ENCODE measurements at regions not wholly inside any gene's neighbourhood (a gene's known extent, or its start where the extent isn't known, plus 50 kb on each side); places are given as distances from the start of the nearest gene placed in this dataset.

- FAIRE-seq, result no peak
Observed at GRCh38 chr18:73719611-73720010, 428.0 kb downstream of the FBXO15 start.

- FAIRE-seq, result no peak
Observed at GRCh38 chr18:73717570-73717969, 430.1 kb downstream of the FBXO15 start.

GRCh38 chr18:73715210-73715670, 432.4 kb downstream of the FBXO15 start:
- FAIRE-seq, result no peak

- FAIRE-seq, result no peak
Observed at GRCh38 chr18:73714466-73714865, 433.2 kb downstream of the FBXO15 start.

GRCh38 chr18:73711256-73711655, 436.4 kb downstream of the FBXO15 start:
- FAIRE-seq, result no peak

GRCh38 chr18:73708591-73708990, 439.0 kb downstream of the FBXO15 start:
- no peak for FAIRE-seq

- no peak for FAIRE-seq
Observed at GRCh38 chr18:73707035-73707434, 440.6 kb downstream of the FBXO15 start.

GRCh38 chr18:73697353-73697752, 450.3 kb downstream of the FBXO15 start:
- FAIRE-seq, result no peak

- no peak for FAIRE-seq
Observed at GRCh38 chr18:73696698-73697097, 450.9 kb downstream of the FBXO15 start.

GRCh38 chr18:73696171-73696570, 451.5 kb downstream of the FBXO15 start:
- no peak for FAIRE-seq

- FAIRE-seq, result no peak
Observed at GRCh38 chr18:73693091-73693490, 454.5 kb downstream of the FBXO15 start.

GRCh38 chr18:73691624-73692023, 456.0 kb downstream of the FBXO15 start:
- FAIRE-seq, result no peak

GRCh38 chr18:73691118-73691517, 456.5 kb downstream of the FBXO15 start:
- FAIRE-seq, result no peak

- FAIRE-seq, result no peak
Observed at GRCh38 chr18:73690222-73690621, 457.4 kb downstream of the FBXO15 start.

- FAIRE-seq, result no peak
Observed at GRCh38 chr18:73688851-73689711, 458.6 kb downstream of the FBXO15 start.

- no peak for FAIRE-seq
Observed at GRCh38 chr18:73688161-73688560, 459.5 kb downstream of the FBXO15 start.

- no peak for FAIRE-seq
Observed at GRCh38 chr18:73684647-73685046, 463.0 kb downstream of the FBXO15 start.

GRCh38 chr18:73683409-73684238, 464.0 kb downstream of the FBXO15 start:
- no peak for FAIRE-seq

- no peak for FAIRE-seq
Observed at GRCh38 chr18:73681912-73682311, 465.7 kb downstream of the FBXO15 start.

- FAIRE-seq, result no peak
Observed at GRCh38 chr18:73681398-73681797, 466.2 kb downstream of the FBXO15 start.

- FAIRE-seq, result no peak
Observed at GRCh38 chr18:73679941-73680712, 467.5 kb downstream of the FBXO15 start.

- FAIRE-seq, result no peak
Observed at GRCh38 chr18:73677450-73677849, 470.2 kb downstream of the FBXO15 start.
